NCI-H1694 treated with DMSO at 0.1 percent for 48 hours (cell line): ENCODE measurements at regions not wholly inside any gene's neighbourhood (a gene's known extent, or its start where the extent isn't known, plus 50 kb on each side); places are given as distances from the start of the nearest gene placed in this dataset.

Experiments
- DNase-seq: peaks from one replicate; lab custom pipeline; 2025; lab: John Stamatoyannopoulos, UW

GRCh38 chr6:163835439-163836171, 421.1 kb downstream of the QKI start:
- no peak for DNase-seq

GRCh38 chr6:163834226-163834970, 419.9 kb downstream of the QKI start:
- DNase-seq = no peak

- DNase-seq = no peak
Observed at GRCh38 chr6:163831736-163832135, 417.2 kb downstream of the QKI start.

GRCh38 chr6:163830641-163831040, 416.1 kb downstream of the QKI start:
- DNase-seq = no peak

- DNase-seq = no peak
Observed at GRCh38 chr6:163828038-163828795, 413.7 kb downstream of the QKI start.

- no peak for DNase-seq
Observed at GRCh38 chr6:163827143-163827542, 412.6 kb downstream of the QKI start.

GRCh38 chr6:163826629-163827028, 412.1 kb downstream of the QKI start:
- DNase-seq = no peak

- DNase-seq = no peak
Observed at GRCh38 chr6:163825033-163825432, 410.5 kb downstream of the QKI start.

- DNase-seq = no peak
Observed at GRCh38 chr6:163823577-163823976, 409.1 kb downstream of the QKI start.

GRCh38 chr6:163820745-163821458, 406.4 kb downstream of the QKI start:
- DNase-seq = no peak

- no peak for DNase-seq
Observed at GRCh38 chr6:163820171-163820570, 405.7 kb downstream of the QKI start.

GRCh38 chr6:163818719-163819118, 404.2 kb downstream of the QKI start:
- DNase-seq = no peak

- no peak for DNase-seq
Observed at GRCh38 chr6:163816441-163816840, 401.9 kb downstream of the QKI start.

GRCh38 chr6:163815796-163816195, 401.3 kb downstream of the QKI start:
- no peak for DNase-seq

GRCh38 chr6:163814494-163815364, 400.2 kb downstream of the QKI start:
- no peak for DNase-seq

- DNase-seq = no peak
Observed at GRCh38 chr6:163813979-163814493, 399.5 kb downstream of the QKI start.

- DNase-seq = no peak
Observed at GRCh38 chr6:163811317-163811716, 396.8 kb downstream of the QKI start.

- DNase-seq = no peak
Observed at GRCh38 chr6:163809364-163809763, 394.8 kb downstream of the QKI start.

- DNase-seq = no peak
Observed at GRCh38 chr6:163808871-163809270, 394.4 kb downstream of the QKI start.

GRCh38 chr6:163808231-163808630, 393.7 kb downstream of the QKI start:
- DNase-seq = no peak
